Liver (tissue), 8 donors: ENCODE measurements at regions not wholly inside any gene's neighbourhood (a gene's known extent, or its start where the extent isn't known, plus 50 kb on each side); places are given as distances from the start of the nearest gene placed in this dataset.
A peak's percentile ranks its signal among the peaks of the same experiment; 100 is the strongest.

Experiments
- DNase-seq: peaks from one replicate; pipeline ENCODE4 v3.0.0-alpha.2; 2017; ENCODE audit warnings: low spot score
- H3K27ac ChIP-seq, 2 donors: one replicate each; pipeline ENCODE4 v1.7.0; 2013; ENCODE audit warnings: inconsistent platforms in 2 of 2, low read length in 2 of 2, control low read depth in 1 of 2, low read depth in 1 of 2, mild to moderate bottlenecking in 1 of 2
- H3K27me3 ChIP-seq, 4 donors: one replicate each; pipeline versions ENCODE4 v1.6.1 to v1.7.0; 2013; ENCODE audit warnings: low read length in 3 of 4, inconsistent platforms in 1 of 4, mild to moderate bottlenecking in 1 of 4, moderate library complexity in 1 of 4; ENCODE audit not compliant: control insufficient read depth in 4 of 4, insufficient read depth in 4 of 4
- H3K36me3 ChIP-seq, 4 donors: one replicate each; pipeline versions ENCODE4 v1.6.1 to v1.7.0; 2013; ENCODE audit warnings: low read length in 3 of 4, mild to moderate bottlenecking in 3 of 4, low read depth in 1 of 4, moderate library complexity in 1 of 4; ENCODE audit not compliant: control insufficient read depth in 4 of 4, insufficient read depth in 3 of 4
- H3K4me1 ChIP-seq, 4 donors: one replicate each; pipeline versions ENCODE4 v1.6.1 to v1.7.0; 2013; ENCODE audit warnings: low read length in 3 of 4, mild to moderate bottlenecking in 3 of 4, moderate library complexity in 1 of 4; ENCODE audit not compliant: control insufficient read depth in 4 of 4, insufficient read depth in 4 of 4
- H3K4me3 ChIP-seq, 3 donors: one replicate each; pipeline versions ENCODE4 v1.6.1 to v1.7.0; 2013; ENCODE audit warnings: low read length in 3 of 3, control low read depth in 1 of 3, low read depth in 1 of 3, mild to moderate bottlenecking in 1 of 3
- H3K9ac ChIP-seq, 2 donors: one replicate each; pipeline ENCODE4 v1.7.0; 2013; ENCODE audit warnings: low read length in 2 of 2, mild to moderate bottlenecking in 2 of 2, moderate library complexity in 2 of 2, control low read depth in 1 of 2, low read depth in 1 of 2
- H3K9me3 ChIP-seq, 4 donors: one replicate each; pipeline versions ENCODE4 v1.6.1 to v1.7.0; 2013; ENCODE audit warnings: low read length in 3 of 4; ENCODE audit not compliant: control insufficient read depth in 4 of 4
- ATF3 ChIP-seq: IDR thresholded peaks from 2 replicates; pipeline ENCODE4 v1.6.1; 2016; ENCODE audit warnings: antibody characterized with exemption
- CTCF ChIP-seq: fragments of 150-350 bp; IDR thresholded peaks from 2 replicates; pipeline ENCODE4 v1.5.1; 2017; ENCODE audit warnings: improper control_type of control experiment, low read depth, low read length; ENCODE audit not compliant: missing input control
- FOXA1 ChIP-seq: IDR thresholded peaks from 2 replicates; pipeline ENCODE4 v1.6.1; 2016; ENCODE audit warnings: antibody characterized with exemption
- FOXA2 ChIP-seq: IDR thresholded peaks from 2 replicates; pipeline ENCODE4 v1.6.1; 2016; ENCODE audit warnings: antibody characterized with exemption
- GABPA ChIP-seq, 2 donors: IDR thresholded peaks in 1 of 2; conservative IDR thresholded peaks in 1 of 2; 2 replicates each; pipeline ENCODE4 v1.6.1; 2016; ENCODE audit warnings: antibody characterized with exemption in 2 of 2, mild to moderate bottlenecking in 1 of 2, moderate library complexity in 1 of 2
- HNF4A ChIP-seq, 2 donors: conservative IDR thresholded peaks; 2 replicates each; pipeline ENCODE4 v1.6.1; 2016; ENCODE audit warnings: antibody characterized with exemption in 2 of 2, mild to moderate bottlenecking in 2 of 2
- HNF4G ChIP-seq: IDR thresholded peaks from 2 replicates; pipeline ENCODE4 v1.6.1; 2016; ENCODE audit warnings: antibody characterized with exemption
- JUND ChIP-seq, 2 donors: IDR thresholded peaks; 2 replicates each; pipeline ENCODE4 v1.6.1; 2016; ENCODE audit warnings: antibody characterized with exemption in 2 of 2
- MAX ChIP-seq: IDR thresholded peaks from 2 replicates; pipeline ENCODE4 v1.6.1; 2016; ENCODE audit warnings: antibody characterized with exemption
- NR2F2 ChIP-seq: IDR thresholded peaks from 2 replicates; pipeline ENCODE4 v1.6.1; 2016; ENCODE audit warnings: antibody characterized with exemption
- RAD21 ChIP-seq, 2 donors: IDR thresholded peaks; 2 replicates each; pipeline ENCODE4 v1.6.1; 2016; ENCODE audit warnings: antibody characterized with exemption in 2 of 2, mild to moderate bottlenecking in 2 of 2
- REST ChIP-seq: IDR thresholded peaks from 2 replicates; pipeline ENCODE4 v1.6.1; 2016; ENCODE audit warnings: antibody characterized with exemption, mild to moderate bottlenecking
- RXRA ChIP-seq, 2 donors: IDR thresholded peaks; 2 replicates each; pipeline ENCODE4 v1.6.1; 2017 to 2018; ENCODE audit warnings: antibody characterized with exemption in 2 of 2, mild to moderate bottlenecking in 1 of 2
- SP1 ChIP-seq: IDR thresholded peaks from 2 replicates; pipeline ENCODE4 v1.6.1; 2018; ENCODE audit warnings: antibody characterized with exemption, mild to moderate bottlenecking
- TAF1 ChIP-seq: conservative IDR thresholded peaks from 2 replicates; pipeline ENCODE4 v1.6.1; 2016; ENCODE audit warnings: antibody characterized with exemption, mild to moderate bottlenecking
- YY1 ChIP-seq: IDR thresholded peaks from 2 replicates; pipeline ENCODE4 v1.6.1; 2016; ENCODE audit warnings: antibody characterized with exemption, mild to moderate bottlenecking
- WGBS: extraction: QIAGEN DNeasy Blood & Tissue Kit; methylation state at CpG from one replicate; pipeline ENCODE4 v1.1.7; 2013; 5-methylcytosine and 5-hydroxymethylcytosine counted together
- donor health status: healthy.
- donor health status: healthy.
- donor health status: healthy.
- donor health status: healthy.
- donor health status: healthy.

GRCh38 chr2:111654829-111655228 is 229.2 kb downstream of the ANAPC1 start:
- Histone ChIP-seq H3K36me3 (no peaks in the 10 kb centered on the region), H3K9ac (no peak overlapping the region), H3K9me3 (no peaks in the 10 kb centered on the region), H3K4me3 (no peak overlapping the region), H3K27me3 (no peaks in the 10 kb centered on the region), H3K4me1 (peaks cover 0 to 8% (median 1%) of the 10 kb centered on the region in 4 donors), H3K27ac (no peak overlapping the region)
- peak; percentile 9 for DNase-seq
- TF ChIP-seq RXRA (IDR thresholded peaks at IDR 0.05) (no peak), REST (no peak), HNF4G (no peak), GABPA (IDR thresholded peaks at IDR 0.05 in 1 of 2, conservative IDR thresholded peaks at IDR 0.05 in 1 of 2) (no peak), JUND (IDR thresholded peaks at IDR 0.05) (no peak), HNF4A (conservative IDR thresholded peaks at IDR 0.05) (no peak), TAF1 (no peak), FOXA2 (no peak), YY1 (no peak), NR2F2 (no peak), CTCF (no peak), ATF3 (no peak), MAX (no peak), RAD21 (IDR thresholded peaks at IDR 0.05) (no peak), FOXA1 (no peak), SP1 (no peak)
- WGBS = 94% methylated on average over 5 of the region's 5 CpGs

GRCh38 chr2:111656436-111656835 is 227.6 kb downstream of the ANAPC1 start:
- Histone ChIP-seq H3K27ac (no peak overlapping the region), H3K4me3 (no peak overlapping the region), H3K9me3 (no peaks in the 10 kb centered on the region), H3K9ac (no peak overlapping the region), H3K27me3 (no peaks in the 10 kb centered on the region), H3K36me3 (no peaks in the 10 kb centered on the region), H3K4me1 (peaks cover 0 to 11% (median 2%) of the 10 kb centered on the region in 4 donors)
- TF ChIP-seq YY1 (no peak), ATF3 (no peak), TAF1 (no peak), GABPA (IDR thresholded peaks at IDR 0.05 in 1 of 2, conservative IDR thresholded peaks at IDR 0.05 in 1 of 2) (no peak), NR2F2 (no peak), REST (no peak)
- 94% methylated on average over 9 of the region's 9 CpGs for WGBS
- no peak for DNase-seq
